Adrenal gland (tissue), 9 donors: ENCODE measurements at regions not wholly inside any gene's neighbourhood (a gene's known extent, or its start where the extent isn't known, plus 50 kb on each side); places are given as distances from the start of the nearest gene placed in this dataset.
A peak's percentile ranks its signal among the peaks of the same experiment; 100 is the strongest.

Experiments used
- DNase-seq, 7 donors: peaks; one replicate each; pipeline ENCODE4 v3.0.0-alpha.2; 2019 to 2020
- H3K27ac ChIP-seq, 5 donors: fragments of 200-600 bp; sonication (generic) in 4 of 5; 1 replicate in 3 of 5; 2 replicates in 2 of 5; pipeline versions ENCODE4 v1.5.1 to v1.8.0; 2016 to 2020; ENCODE audit warnings: mild to moderate bottlenecking in 1 of 5
- H3K27me3 ChIP-seq: fragments of 200-600 bp; 2 replicates; pipeline ENCODE4 v1.8.0; 2021
- H3K36me3 ChIP-seq, 2 donors: fragments of 200-600 bp; replicated peaks in 1 of 2; 1 replicate in 1 of 2; 2 replicates in 1 of 2; pipeline versions ENCODE4 v1.5.1 to v1.8.0; 2018 to 2022
- H3K4me1 ChIP-seq, 2 donors: fragments of 200-600 bp; replicated peaks in 1 of 2; 1 replicate in 1 of 2; 2 replicates in 1 of 2; pipeline versions ENCODE4 v1.5.1 to v1.8.0; 2018 to 2021
- H3K4me3 ChIP-seq, 4 donors: fragments of 200-600 bp; sonication (generic) in 3 of 4; one replicate each; pipeline ENCODE4 v1.5.1; 2016 to 2018
- H3K9me3 ChIP-seq, 3 donors: fragments of 200-600 bp; sonication (generic) in 1 of 3; replicated peaks in 1 of 3; 1 replicate in 2 of 3; 2 replicates in 1 of 3; pipeline versions ENCODE4 v1.5.1 to v1.8.0; 2016 to 2021
- POLR2A ChIP-seq, 2 donors: fragments of 450-650 bp; IDR thresholded peaks; one replicate each; pipeline ENCODE4 v1.6.1; 2017; ENCODE audit warnings: antibody characterized with exemption in 2 of 2, mild to moderate bottlenecking in 2 of 2, moderate library complexity in 1 of 2
- WGBS, 4 donors: extraction: QIAGEN DNeasy Blood & Tissue Kit in 2 of 4; methylation state at CpG; one replicate each; pipeline versions ENCODE4 v1.1.5 to v1.1.7; 2013 to 2017; 5-methylcytosine and 5-hydroxymethylcytosine counted together
- intact Hi-C, 2 donors: fragments of 100-400 bp; cut with DNase I; formaldehyde crosslinking; loops; one replicate each; pipeline versions ENCODE4 v1.14.1 to v1.15.0; 2022 to 2023
- TF ChIP-seq, protein P1 (sequence below), 6 experiments: fragments of 450-650 bp in 4 of 6; fragments of 200-600 bp in 2 of 6; sonication (generic) in 1 of 6; IDR thresholded peaks; 1 replicate in 5 of 6; 2 replicates in 1 of 6; pipeline versions ENCODE4 v1.5.1 to v1.8.0; 2016 to 2021; ENCODE audit warnings: antibody characterized with exemption in 6 of 6, mild to moderate bottlenecking in 2 of 6, moderate library complexity in 1 of 6
- donor health status: healthy with polysubstance abuse.
- donor health status: Bipolar disorder and iron deficiency.
- donor health status: DM: yes; HTN: yes; CAD: no.
- donor health status: DM: no; HTN: no; CAD: no.
- donor health status: DM: no; HTN: no; CAD: no.

DNA sequence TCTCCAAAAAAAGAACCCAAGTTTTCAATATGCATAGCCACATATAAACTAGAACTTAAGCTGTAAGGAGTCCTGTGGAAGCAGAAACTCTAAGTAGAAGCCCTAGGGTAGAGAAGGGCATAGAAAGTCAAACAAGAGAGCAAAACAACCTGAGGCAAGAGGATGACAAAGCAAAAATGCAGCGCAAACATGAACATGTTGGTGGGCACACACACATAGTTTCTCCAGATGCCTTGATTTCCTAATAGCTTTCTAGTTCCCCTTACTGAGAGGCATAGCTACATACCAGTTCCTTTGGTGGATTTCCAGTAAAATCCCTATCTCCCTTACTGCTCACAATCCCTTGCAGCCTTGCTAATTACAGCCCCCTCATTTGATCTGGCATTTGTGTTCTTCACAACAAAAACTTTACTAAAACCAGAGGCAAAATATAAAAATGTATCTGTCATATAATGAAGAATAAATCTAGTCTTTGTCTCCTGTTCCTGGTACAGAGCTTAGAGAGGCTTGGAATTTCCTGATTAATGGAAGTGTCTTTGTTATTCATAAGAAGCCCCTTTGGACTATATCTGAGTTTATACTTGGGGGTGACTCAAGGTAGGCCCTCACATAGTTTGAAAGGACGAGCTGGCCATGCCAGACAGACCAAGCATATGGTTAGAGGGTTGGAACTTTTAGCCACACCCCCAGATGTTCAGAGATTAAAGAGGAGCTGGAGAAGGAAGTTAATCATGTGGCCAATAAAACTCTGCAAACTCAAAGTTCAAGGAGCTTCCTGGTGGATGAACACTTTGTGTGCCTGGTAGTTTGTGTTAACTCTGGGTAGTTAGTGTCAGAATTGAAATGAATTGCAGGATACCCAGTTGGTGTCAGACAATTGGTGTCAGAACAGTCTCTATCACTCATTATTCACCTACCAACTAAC is 52.7 kb upstream of the ZCCHC13 start:
- peaks cover 6 to 20% of the 10 kb centered on the region in 2 donors for H3K4me1 ChIP-seq

DNA sequence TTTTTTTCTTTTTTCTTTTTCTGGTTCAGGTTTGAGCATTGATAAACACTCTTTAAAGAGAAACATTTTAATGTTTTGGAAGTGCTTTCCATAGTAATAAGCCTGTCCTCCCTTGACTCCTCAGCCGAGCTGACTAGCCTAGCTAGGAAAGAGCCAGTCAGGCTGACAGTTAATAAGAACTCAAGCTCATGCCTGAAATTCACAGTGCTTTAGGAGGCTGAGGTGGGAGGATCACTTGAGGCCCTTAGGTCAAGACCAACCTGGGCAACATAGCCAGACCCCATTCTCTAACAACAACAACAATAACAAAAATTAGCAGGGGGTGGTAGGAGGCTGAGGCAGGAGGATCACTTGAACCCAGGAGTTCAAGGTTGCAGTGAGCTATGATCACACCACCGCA is 53.4 kb upstream of the ZCCHC13 start:
- H3K27me3 ChIP-seq = no peaks in the 10 kb centered on the region
- H3K4me3 ChIP-seq = no peak overlapping the region
- no peaks in the 10 kb centered on the region for H3K9me3 ChIP-seq
- peaks cover 6 to 20% of the 10 kb centered on the region in 2 donors for H3K4me1 ChIP-seq
- peaks cover 0 to 4% of the 10 kb centered on the region in 2 donors for H3K36me3 ChIP-seq
- DNase-seq = no peak
- no peak for TF ChIP-seq POLR2A (IDR thresholded peaks at IDR 0.05)
- TF ChIP-seq, protein P1, sequence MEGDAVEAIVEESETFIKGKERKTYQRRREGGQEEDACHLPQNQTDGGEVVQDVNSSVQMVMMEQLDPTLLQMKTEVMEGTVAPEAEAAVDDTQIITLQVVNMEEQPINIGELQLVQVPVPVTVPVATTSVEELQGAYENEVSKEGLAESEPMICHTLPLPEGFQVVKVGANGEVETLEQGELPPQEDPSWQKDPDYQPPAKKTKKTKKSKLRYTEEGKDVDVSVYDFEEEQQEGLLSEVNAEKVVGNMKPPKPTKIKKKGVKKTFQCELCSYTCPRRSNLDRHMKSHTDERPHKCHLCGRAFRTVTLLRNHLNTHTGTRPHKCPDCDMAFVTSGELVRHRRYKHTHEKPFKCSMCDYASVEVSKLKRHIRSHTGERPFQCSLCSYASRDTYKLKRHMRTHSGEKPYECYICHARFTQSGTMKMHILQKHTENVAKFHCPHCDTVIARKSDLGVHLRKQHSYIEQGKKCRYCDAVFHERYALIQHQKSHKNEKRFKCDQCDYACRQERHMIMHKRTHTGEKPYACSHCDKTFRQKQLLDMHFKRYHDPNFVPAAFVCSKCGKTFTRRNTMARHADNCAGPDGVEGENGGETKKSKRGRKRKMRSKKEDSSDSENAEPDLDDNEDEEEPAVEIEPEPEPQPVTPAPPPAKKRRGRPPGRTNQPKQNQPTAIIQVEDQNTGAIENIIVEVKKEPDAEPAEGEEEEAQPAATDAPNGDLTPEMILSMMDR (IDR thresholded peaks at IDR 0.05) = no peak
- H3K27ac ChIP-seq = peak overlapping the region in 3 of 5 donors; percentile 31 to 57 (median 39)
- intact Hi-C loops = no loop called here
- 64 to 88% (median 74%) methylated on average over 2 of the region's 2 CpGs for WGBS, 4 donors

More for the DNA sequence above, 52.7 kb upstream of the ZCCHC13 start:
- 38 to 61% (median 51%) methylated on average over 2 of the region's 2 CpGs for WGBS, 4 donors
- Histone ChIP-seq H3K27ac (peak overlapping the region in 3 of 5 donors; percentile 31 to 57 (median 39)), H3K9me3 (no peaks in the 10 kb centered on the region), H3K27me3 (no peaks in the 10 kb centered on the region), H3K36me3 (peaks cover 0 to 4% of the 10 kb centered on the region in 2 donors), H3K4me3 (no peak overlapping the region)
- peak in 1 of 7 donors; percentile 15 for DNase-seq
- TF ChIP-seq POLR2A (IDR thresholded peaks at IDR 0.05) = no peak
- TF ChIP-seq, protein P1 (IDR thresholded peaks at IDR 0.05) = no peak
- intact Hi-C loops = no loop called here

DNA sequence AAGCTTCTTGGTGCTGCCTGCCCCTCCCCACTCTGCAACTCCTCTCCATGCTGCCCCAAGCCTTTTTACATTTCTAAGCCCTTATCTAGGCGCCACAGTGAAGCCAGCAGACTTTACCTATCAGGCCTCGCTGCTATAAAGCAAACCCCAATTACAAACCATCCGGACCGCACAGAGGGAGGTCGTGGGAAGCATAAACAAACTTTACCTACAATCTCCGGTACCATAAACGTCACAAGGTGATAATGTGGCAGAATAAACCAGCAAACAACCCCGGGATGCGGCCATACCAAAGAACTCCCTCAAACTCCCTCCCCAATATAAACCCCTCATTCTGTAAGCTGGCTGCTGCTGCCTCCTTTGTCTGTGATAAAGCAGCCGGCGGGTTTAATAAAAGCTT is 54.0 kb upstream of the ZCCHC13 start:
- Histone ChIP-seq H3K27me3 (no peaks in the 10 kb centered on the region), H3K27ac (peak overlapping the region in 1 of 5 donors; percentile 36), H3K36me3 (peaks cover 0 to 4% of the 10 kb centered on the region in 2 donors), H3K4me3 (no peak overlapping the region), H3K4me1 (peaks cover 6 to 20% of the 10 kb centered on the region in 2 donors), H3K9me3 (no peaks in the 10 kb centered on the region)
- no peak for DNase-seq
- WGBS, 4 donors = 48 to 85% (median 65%) methylated on average over 9 to 11 of the region's 11 CpGs
- intact Hi-C loops = no loop called here
- no peak for TF ChIP-seq POLR2A (IDR thresholded peaks at IDR 0.05)
- TF ChIP-seq, protein P1 (IDR thresholded peaks at IDR 0.05) = no peak

DNA sequence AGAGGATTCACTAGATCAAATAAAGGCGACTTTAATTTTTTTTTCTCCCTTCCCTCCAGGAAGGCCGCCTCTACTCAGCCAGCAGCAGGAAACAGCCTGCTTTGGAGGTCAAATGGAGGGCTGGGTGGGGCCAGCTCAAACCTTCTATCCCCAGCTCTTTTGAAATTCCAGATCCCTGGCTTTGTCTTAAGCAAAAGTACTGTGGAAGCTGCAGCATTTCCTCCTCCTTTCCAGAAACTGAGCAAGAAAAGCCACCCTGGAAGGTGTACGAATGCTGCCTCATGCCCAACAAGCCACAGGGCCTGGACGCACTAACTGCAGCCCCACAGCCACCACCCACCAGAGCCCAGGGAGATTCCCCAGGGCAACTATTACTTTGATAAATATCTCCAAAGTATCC is 55.1 kb upstream of the ZCCHC13 start:
- Histone ChIP-seq H3K9me3 (no peaks in the 10 kb centered on the region), H3K36me3 (peaks cover 0 to 4% of the 10 kb centered on the region in 2 donors), H3K4me1 (peaks cover 6 to 20% of the 10 kb centered on the region in 2 donors), H3K27me3 (no peaks in the 10 kb centered on the region), H3K4me3 (no peak overlapping the region), H3K27ac (peak overlapping the region in 1 of 5 donors; percentile 11)
- TF ChIP-seq, protein P1 (IDR thresholded peaks at IDR 0.05) = no peak
- TF ChIP-seq POLR2A (IDR thresholded peaks at IDR 0.05) = no peak
- intact Hi-C loops = no loop called here
- whole genome bisulfite sequencing, 4 donors = 20 to 37% (median 34%) methylated on average over 2 to 4 of the region's 4 CpGs
- peak in 5 of 7 donors; percentile 19 to 52 (median 37) for DNase-seq
